AG09319 (cell line): ENCODE measurements at regions not wholly inside any gene's neighbourhood (a gene's known extent, or its start where the extent isn't known, plus 50 kb on each side); places are given as distances from the start of the nearest gene placed in this dataset.

Source experiments
- DNase-seq: peaks from one replicate; pipeline ENCODE4 v3.0.0-alpha.2; 2010; ENCODE audit warnings: low read depth; ENCODE audit errors: extremely low read depth
- TF ChIP-seq, protein P1 (sequence below): IDR thresholded peaks from 2 replicates; pipeline ENCODE4 v1.5.1; 2011; ENCODE audit warnings: low read depth, mild to moderate bottlenecking, inconsistent platforms, low read length, moderate library complexity

DNA sequence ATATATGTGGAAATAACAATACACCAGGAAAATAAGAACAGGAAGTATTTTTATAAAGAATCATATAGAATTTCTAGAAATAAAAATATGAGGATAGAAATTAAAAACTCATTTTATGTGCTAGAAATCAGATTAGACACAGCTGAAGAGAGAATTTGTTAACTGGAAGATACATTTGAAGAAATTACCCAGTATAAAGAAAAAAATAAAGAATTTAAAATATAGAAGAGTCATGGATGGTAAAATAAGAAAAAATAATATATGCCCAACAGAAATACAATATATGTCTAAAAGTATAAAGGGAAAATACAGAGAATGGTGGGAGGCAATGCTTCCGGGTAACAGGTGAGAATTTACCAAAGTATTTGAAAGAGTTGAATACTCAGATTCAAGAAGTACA, 539.9 kb downstream of the NR4A2 start:
- TF ChIP-seq, protein P1, sequence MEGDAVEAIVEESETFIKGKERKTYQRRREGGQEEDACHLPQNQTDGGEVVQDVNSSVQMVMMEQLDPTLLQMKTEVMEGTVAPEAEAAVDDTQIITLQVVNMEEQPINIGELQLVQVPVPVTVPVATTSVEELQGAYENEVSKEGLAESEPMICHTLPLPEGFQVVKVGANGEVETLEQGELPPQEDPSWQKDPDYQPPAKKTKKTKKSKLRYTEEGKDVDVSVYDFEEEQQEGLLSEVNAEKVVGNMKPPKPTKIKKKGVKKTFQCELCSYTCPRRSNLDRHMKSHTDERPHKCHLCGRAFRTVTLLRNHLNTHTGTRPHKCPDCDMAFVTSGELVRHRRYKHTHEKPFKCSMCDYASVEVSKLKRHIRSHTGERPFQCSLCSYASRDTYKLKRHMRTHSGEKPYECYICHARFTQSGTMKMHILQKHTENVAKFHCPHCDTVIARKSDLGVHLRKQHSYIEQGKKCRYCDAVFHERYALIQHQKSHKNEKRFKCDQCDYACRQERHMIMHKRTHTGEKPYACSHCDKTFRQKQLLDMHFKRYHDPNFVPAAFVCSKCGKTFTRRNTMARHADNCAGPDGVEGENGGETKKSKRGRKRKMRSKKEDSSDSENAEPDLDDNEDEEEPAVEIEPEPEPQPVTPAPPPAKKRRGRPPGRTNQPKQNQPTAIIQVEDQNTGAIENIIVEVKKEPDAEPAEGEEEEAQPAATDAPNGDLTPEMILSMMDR, result no peak
- DNase-seq, result no peak

DNA sequence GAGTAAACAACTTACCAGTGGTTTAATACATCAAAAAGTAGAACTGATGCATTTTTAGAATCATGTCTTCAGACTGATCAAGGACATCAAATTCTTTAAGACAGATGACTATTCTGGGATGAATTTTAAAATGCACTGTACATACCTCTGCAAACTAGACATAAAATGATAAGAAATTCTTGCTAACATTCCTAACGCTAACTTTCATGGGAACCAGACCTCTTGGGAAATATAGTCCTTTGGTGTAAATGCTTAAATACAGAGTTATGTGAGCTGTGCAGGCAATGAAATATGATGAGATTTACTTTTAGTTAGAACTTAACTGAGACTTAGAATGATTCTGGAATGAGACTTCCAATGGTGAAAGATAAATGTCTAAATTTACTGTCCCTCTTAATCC, 562.0 kb downstream of the NR4A2 start:
- TF ChIP-seq, protein P1, result no peak
- no peak for DNase-seq

DNA sequence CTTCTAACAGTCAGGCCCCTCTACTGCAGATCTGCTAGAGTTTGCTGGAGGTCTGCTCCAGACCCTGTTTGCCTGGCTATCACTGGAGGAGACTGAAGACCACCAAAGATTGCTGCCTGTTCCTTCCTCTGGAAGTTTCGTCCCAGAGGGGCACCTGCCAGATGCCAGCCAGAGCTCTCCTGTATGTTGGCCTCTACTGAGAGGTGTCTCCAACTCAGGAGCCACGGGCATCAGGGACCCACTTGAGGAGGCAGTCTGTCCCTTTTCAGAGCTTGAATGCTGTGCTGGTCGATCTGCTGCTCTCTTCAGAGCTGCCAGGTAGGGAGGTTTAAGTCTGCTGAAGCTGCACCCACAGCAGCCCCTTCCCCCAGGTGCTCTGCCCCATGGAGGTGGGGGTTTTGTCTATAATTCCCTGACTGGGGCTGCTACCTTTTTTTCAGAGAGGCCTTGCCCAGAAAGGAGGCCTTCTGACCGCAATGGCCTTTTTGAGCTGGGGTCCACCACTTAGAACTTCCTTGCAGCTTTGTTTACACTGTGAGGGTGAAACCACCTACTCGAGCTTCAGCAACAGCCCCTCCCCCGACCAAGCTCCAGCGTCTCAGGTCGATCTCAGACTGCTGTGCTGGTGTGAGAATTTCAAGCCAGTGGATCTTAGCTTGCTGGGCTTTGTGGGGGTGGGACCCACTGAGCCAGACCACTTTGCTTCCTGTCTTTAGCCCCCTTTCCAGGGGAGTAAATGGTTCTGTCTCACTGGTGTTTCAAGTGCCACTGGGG, 566.0 kb downstream of the NR4A2 start:
- TF ChIP-seq, protein P1, result no peak
- no peak for DNase-seq

DNA sequence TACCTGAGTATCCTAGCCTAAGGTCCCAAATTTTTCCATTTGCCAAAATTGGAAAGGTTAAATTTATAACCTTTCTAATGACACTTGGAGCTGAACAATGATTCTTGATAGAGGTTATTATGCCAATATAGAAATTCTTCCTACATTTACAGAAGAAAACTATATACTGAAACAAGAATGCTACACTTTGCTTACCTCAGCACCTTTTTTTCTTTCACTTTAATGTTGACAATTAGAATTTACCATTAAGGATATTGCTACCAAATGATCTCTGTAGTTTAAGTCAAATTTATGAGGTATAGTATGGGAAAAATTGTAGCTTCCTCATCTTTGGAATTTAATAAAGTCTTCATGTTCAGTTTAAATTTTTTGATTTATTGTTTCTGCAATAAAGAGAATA, 577.0 kb downstream of the NR4A2 start:
- TF ChIP-seq, protein P1, result no peak

DNA sequence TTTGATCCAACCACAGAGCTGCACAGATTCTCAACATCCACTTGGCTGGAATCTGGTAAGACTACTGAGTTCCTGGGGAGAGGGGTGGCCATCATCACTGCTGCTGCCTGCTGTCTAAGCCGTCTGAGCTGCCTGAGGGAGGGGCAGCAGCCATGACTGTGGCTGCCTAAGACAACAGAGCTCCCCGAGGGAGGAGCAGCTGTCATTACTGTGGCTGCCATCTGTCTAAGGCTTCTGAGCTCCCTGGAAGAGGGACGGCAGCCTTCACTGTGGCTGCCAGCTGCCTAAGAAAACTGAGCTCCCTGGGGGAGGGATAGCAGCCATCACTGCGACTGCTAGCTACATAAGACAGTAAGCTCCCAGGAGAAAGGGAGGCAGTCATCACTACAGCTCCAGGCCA, 584.4 kb downstream of the NR4A2 start:
- DNase-seq, result no peak
- TF ChIP-seq, protein P1, result no peak

More for the DNA sequence above, 577.0 kb downstream of the NR4A2 start:
- DNase-seq, result no peak

DNA sequence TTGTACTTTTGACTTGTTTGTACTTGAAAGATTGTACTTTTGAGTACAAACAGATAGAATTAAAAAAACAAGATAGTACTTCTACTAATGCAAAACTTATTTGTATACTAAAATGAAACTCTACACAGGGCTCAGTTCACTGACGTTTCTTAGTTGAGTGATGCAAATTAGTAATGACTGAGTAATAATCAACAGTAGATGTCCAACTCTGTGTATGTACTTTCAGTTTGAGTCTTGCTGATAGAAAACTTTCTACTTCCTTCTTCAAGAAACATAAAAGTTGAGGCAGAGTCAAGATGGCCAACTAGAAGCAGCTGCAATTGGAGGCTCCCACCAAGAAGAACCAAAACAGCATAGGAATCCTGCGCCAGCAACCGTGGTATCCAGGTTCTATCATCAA, 585.0 kb downstream of the NR4A2 start:
- TF ChIP-seq, protein P1, result no peak
- no peak for DNase-seq

DNA sequence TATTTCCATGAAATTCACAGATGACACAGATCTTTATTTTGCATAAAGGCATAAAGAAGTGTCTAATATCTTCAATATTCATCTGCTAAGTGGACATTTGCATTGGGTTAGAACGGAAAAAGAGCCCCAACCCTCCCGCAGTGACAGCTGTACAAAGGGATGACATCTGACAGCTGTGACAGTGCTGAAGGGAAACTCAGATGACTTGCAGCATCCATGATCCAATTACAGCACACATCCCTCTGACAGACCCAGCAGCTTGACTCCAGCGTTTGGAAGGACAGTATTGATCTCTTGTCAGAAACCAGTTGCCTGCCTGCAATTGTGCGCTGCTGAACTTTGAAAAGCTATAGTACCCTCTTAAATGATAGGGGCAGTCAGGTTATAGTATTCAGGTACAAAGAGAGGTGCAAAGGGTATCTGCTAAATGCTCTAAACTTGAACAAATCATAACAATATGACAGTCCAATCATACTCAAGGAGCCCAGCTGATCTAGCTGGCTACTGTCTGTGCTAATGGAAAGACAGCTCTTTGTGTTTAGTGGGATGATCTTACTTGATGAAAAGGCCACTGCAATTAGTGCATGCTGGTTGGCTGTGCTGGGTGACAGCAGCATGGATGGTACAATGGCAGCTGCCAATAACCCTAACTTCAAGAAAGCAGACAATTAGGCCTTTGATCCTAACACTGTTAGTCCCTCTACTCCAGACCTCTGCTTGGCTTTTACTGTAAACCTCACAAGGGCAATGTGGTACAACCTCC, 599.2 kb downstream of the NR4A2 start:
- TF ChIP-seq, protein P1, result no peak
- DNase-seq, result no peak
